Mesothelial cell of epicardium (in vitro differentiated cells): ENCODE measurements at regions not wholly inside any gene's neighbourhood (a gene's known extent, or its start where the extent isn't known, plus 50 kb on each side); places are given as distances from the start of the nearest gene placed in this dataset.

Experiments
- DNase-seq, 2 experiments: peaks; one replicate each; pipeline ENCODE4 v3.0.0; 2021; ENCODE audit warnings: low spot score in 2 of 2; ENCODE audit not compliant: unreplicated experiment in 2 of 2
- H3K27ac Mint-ChIP-seq: 2 replicates; pipeline ENCODE4 v1.8.0; 2021; ENCODE audit warnings: mixed read lengths
- H3K27me3 Mint-ChIP-seq: 2 replicates; pipeline ENCODE4 v1.8.0; 2021; ENCODE audit warnings: low read depth, mixed read lengths
- H3K36me3 Mint-ChIP-seq: 2 replicates; pipeline ENCODE4 v1.8.0; 2021; ENCODE audit warnings: mixed read lengths
- H3K4me1 Mint-ChIP-seq: 2 replicates; pipeline ENCODE4 v1.8.0; 2021; ENCODE audit warnings: mixed read lengths
- H3K4me3 Mint-ChIP-seq: 2 replicates; pipeline ENCODE4 v1.8.0; 2021; ENCODE audit warnings: mild to moderate bottlenecking, moderate library complexity, mixed read lengths
- H3K9me3 Mint-ChIP-seq: 2 replicates; pipeline ENCODE4 v1.8.0; 2021; ENCODE audit warnings: mixed read lengths
- CTCF ChIP-seq: fragments of 200-600 bp; sonication (generic); IDR thresholded peaks from one replicate; pipeline ENCODE4 v1.5.0; 2021; ENCODE audit warnings: antibody characterized with exemption; ENCODE audit not compliant: unreplicated experiment

GRCh38 chr12:5344131-5344530, 87.8 kb upstream of the NTF3 start:
- no peak overlapping the region for H3K4me3 Mint-ChIP-seq
- peaks cover 4% of the 10 kb centered on the region for H3K27me3 Mint-ChIP-seq
- no peak for TF ChIP-seq CTCF
- no peaks in the 10 kb centered on the region for H3K9me3 Mint-ChIP-seq
- no peaks in the 10 kb centered on the region for H3K4me1 Mint-ChIP-seq
- no peaks in the 10 kb centered on the region for H3K36me3 Mint-ChIP-seq
- DNase-seq: no peak
- H3K27ac Mint-ChIP-seq: no peak overlapping the region

GRCh38 chr12:5345534-5345933, 86.4 kb upstream of the NTF3 start:
- H3K9me3 Mint-ChIP-seq: peaks cover 2% of the 10 kb centered on the region
- no peak overlapping the region for H3K4me3 Mint-ChIP-seq
- no peak for TF ChIP-seq CTCF
- no peak for DNase-seq
- no peaks in the 10 kb centered on the region for H3K36me3 Mint-ChIP-seq
- no peaks in the 10 kb centered on the region for H3K4me1 Mint-ChIP-seq
- H3K27ac Mint-ChIP-seq: no peak overlapping the region
- H3K27me3 Mint-ChIP-seq: peaks cover 4% of the 10 kb centered on the region

GRCh38 chr12:5348057-5348456, 83.9 kb upstream of the NTF3 start:
- H3K4me1 Mint-ChIP-seq: no peaks in the 10 kb centered on the region
- H3K36me3 Mint-ChIP-seq: peaks cover 3% of the 10 kb centered on the region
- peaks cover 5% of the 10 kb centered on the region for H3K27me3 Mint-ChIP-seq
- H3K4me3 Mint-ChIP-seq: no peak overlapping the region
- no peak for DNase-seq
- peaks cover 25% of the 10 kb centered on the region for H3K9me3 Mint-ChIP-seq
- no peak for TF ChIP-seq CTCF
- no peak overlapping the region for H3K27ac Mint-ChIP-seq

- peaks cover 5% of the 10 kb centered on the region for H3K27me3 Mint-ChIP-seq
- no peak for DNase-seq
These were observed 83.4 kb upstream of the NTF3 start for GRCh38 chr12:5348491-5348890.

GRCh38 chr12:5364036-5364770, 67.7 kb upstream of the NTF3 start:
- DNase-seq: no peak
- H3K27me3 Mint-ChIP-seq: peaks cover 30% of the 10 kb centered on the region
- no peak overlapping the region for H3K4me3 Mint-ChIP-seq
- TF ChIP-seq CTCF: no peak
- H3K4me1 Mint-ChIP-seq: no peaks in the 10 kb centered on the region
- no peak overlapping the region for H3K27ac Mint-ChIP-seq
- H3K9me3 Mint-ChIP-seq: peaks cover under 1% of the 10 kb centered on the region
- H3K36me3 Mint-ChIP-seq: no peaks in the 10 kb centered on the region

More at GRCh38 chr12:5348491-5348890, 83.4 kb upstream of the NTF3 start:
- H3K4me1 Mint-ChIP-seq: no peaks in the 10 kb centered on the region
- H3K4me3 Mint-ChIP-seq: no peak overlapping the region
- no peak for TF ChIP-seq CTCF
- H3K27ac Mint-ChIP-seq: no peak overlapping the region
- H3K9me3 Mint-ChIP-seq: peaks cover 29% of the 10 kb centered on the region
- H3K36me3 Mint-ChIP-seq: peaks cover 6% of the 10 kb centered on the region

GRCh38 chr12:5369298-5369697, 62.6 kb upstream of the NTF3 start:
- no peak for TF ChIP-seq CTCF

More at GRCh38 chr12:5369298-5369697, 62.6 kb upstream of the NTF3 start:
- Mint-ChIP-seq H3K27ac (no peak overlapping the region), H3K4me1 (no peaks in the 10 kb centered on the region), H3K36me3 (no peaks in the 10 kb centered on the region), H3K9me3 (no peaks in the 10 kb centered on the region), H3K27me3 (peaks cover 53% of the 10 kb centered on the region), H3K4me3 (no peak overlapping the region)
- no peak for DNase-seq
